Endothelial cell of umbilical vein (primary cell): ENCODE measurements at regions not wholly inside any gene's neighbourhood (a gene's known extent, or its start where the extent isn't known, plus 50 kb on each side); places are given as distances from the start of the nearest gene placed in this dataset.

Experiments used
- BruUV-seq: library from RNA; stranded (reverse); fragments of 400-500 nt; replicated peaks from 2 replicates; lab custom pipeline; 2021; lab: Mats Ljungman, UMichigan
- CTCF ChIA-PET: fragments of 300-600, 350-600 bp; sonication (Branson Sonifier 250); formaldehyde crosslinking; loops from one replicate; lab custom pipeline; 2021; ENCODE audit warnings: antibody characterized with exemption, inconsistent platforms; lab: Charles Lee
- POLR2A ChIA-PET: fragments of 300-600, 350-600 bp; sonication (Branson Sonifier 250); formaldehyde crosslinking; loops from one replicate; lab custom pipeline; 2021; ENCODE audit warnings: antibody characterized with exemption, inconsistent platforms; lab: Charles Lee
- DNase-seq: peaks from one replicate; pipeline ENCODE4 v3.0.0-alpha.2; 2011; ENCODE audit warnings: low read depth, low spot score
- FAIRE-seq: peaks from 2 replicates; lab custom pipeline; 2011; peaks lifted over from hg19 to GRCh38; lab: Jason Lieb, UNC
- H2AFZ ChIP-seq: 2 replicates; pipeline ENCODE4 v1.6.0; 2012; ENCODE audit warnings: low read depth, low read length, control low read depth, inconsistent platforms
- H3K27ac ChIP-seq: 2 replicates; pipeline ENCODE4 v1.5.1; 2011; ENCODE audit warnings: low read depth, mild to moderate bottlenecking, control low read depth, low read length, moderate library complexity; ENCODE audit not compliant: insufficient read depth
- H3K27me3 ChIP-seq, 2 experiments: 2 replicates each; pipeline versions ENCODE4 v1.6.0 to v1.6.1; 2011; ENCODE audit warnings: low read length in 2 of 2, mixed read lengths in 1 of 2; ENCODE audit not compliant: control insufficient read depth in 2 of 2, insufficient read depth in 2 of 2
- H3K36me3 ChIP-seq, 2 experiments: 2 replicates in 1 of 2; 3 replicates in 1 of 2; pipeline ENCODE4 v1.5.1; 2011; ENCODE audit warnings: low read length in 2 of 2, mild to moderate bottlenecking in 1 of 2, moderate library complexity in 1 of 2; ENCODE audit not compliant: control insufficient read depth in 2 of 2, insufficient read depth in 2 of 2; ENCODE audit errors: extremely low read depth in 1 of 2
- H3K4me1 ChIP-seq: 3 replicates; pipeline ENCODE4 v1.5.1; 2011; ENCODE audit warnings: mild to moderate bottlenecking, low read length; ENCODE audit not compliant: control insufficient read depth, insufficient read depth; ENCODE audit errors: extremely low read depth
- H3K4me2 ChIP-seq: 2 replicates; pipeline ENCODE4 v1.6.1; 2011; ENCODE audit warnings: low read length, control low read depth, mixed read lengths; ENCODE audit not compliant: insufficient read depth
- H3K4me3 ChIP-seq, 3 experiments: fragments of 200-600 bp in 1 of 3; sonication (generic), shearing (Covaris generic) in 1 of 3; replicated peaks in 1 of 3; 2 replicates each; pipeline ENCODE4 v1.5.1; 2011 to 2016; ENCODE audit warnings: control low read depth in 3 of 3, low read length in 3 of 3, mild to moderate bottlenecking in 2 of 3, inconsistent platforms in 1 of 3, low read depth in 1 of 3, moderate library complexity in 1 of 3; ENCODE audit not compliant: insufficient read depth in 1 of 3
- H3K79me2 ChIP-seq: 2 replicates; pipeline ENCODE4 v1.6.0; 2012; ENCODE audit warnings: low read length, inconsistent platforms; ENCODE audit not compliant: control insufficient read depth, insufficient read depth
- H3K9ac ChIP-seq: replicated peaks from 2 replicates; pipeline ENCODE3; 2011; ENCODE audit warnings: low read length, control low read depth; ENCODE audit not compliant: insufficient read depth; ENCODE audit errors: extremely low read depth
- H3K9me1 ChIP-seq: replicated peaks from 3 replicates; pipeline ENCODE4 v1.6.0; 2011; ENCODE audit warnings: mild to moderate bottlenecking, low read length; ENCODE audit not compliant: control insufficient read depth, insufficient read depth; ENCODE audit errors: extremely low read depth
- H3K9me3 ChIP-seq: replicated peaks from 2 replicates; pipeline ENCODE4 v1.5.1; 2012; ENCODE audit warnings: low read length, inconsistent platforms; ENCODE audit not compliant: control insufficient read depth, insufficient read depth
- H4K20me1 ChIP-seq: replicated peaks from 2 replicates; pipeline ENCODE3; 2011; ENCODE audit warnings: mild to moderate bottlenecking, low read length; ENCODE audit not compliant: control insufficient read depth, insufficient read depth; ENCODE audit errors: extremely low read depth
- CTCF ChIP-seq, 2 donors: IDR thresholded peaks; 1 replicate in 1 of 2; 2 replicates in 1 of 2; pipeline ENCODE4 v1.5.1; 2011; ENCODE audit warnings: low read length in 2 of 2, mild to moderate bottlenecking in 2 of 2, moderate library complexity in 2 of 2, control low read depth in 1 of 2, inconsistent platforms in 1 of 2, low read depth in 1 of 2; ENCODE audit not compliant: insufficient read depth in 1 of 2; ENCODE audit errors: extremely low read depth in 1 of 2
- EZH2 ChIP-seq: IDR thresholded peaks from 2 replicates; pipeline ENCODE4 v1.6.1; 2012; ENCODE audit warnings: borderline replicate concordance, low read depth, mild to moderate bottlenecking, moderate library complexity, low read length, inconsistent platforms; ENCODE audit not compliant: severe bottlenecking
- FOS ChIP-seq: IDR thresholded peaks from 2 replicates; pipeline ENCODE4 v1.6.1; 2011; ENCODE audit warnings: mild to moderate bottlenecking, low read length, moderate library complexity, borderline replicate concordance; ENCODE audit not compliant: insufficient read depth
- GATA2 ChIP-seq: IDR thresholded peaks from 2 replicates; pipeline ENCODE4 v1.7.0; 2011; ENCODE audit warnings: low read depth, mild to moderate bottlenecking, moderate library complexity, mixed read lengths, low read length; ENCODE audit not compliant: insufficient read length, insufficient read depth
- JUN ChIP-seq: IDR thresholded peaks from 2 replicates; pipeline ENCODE4 v1.6.1; 2011; ENCODE audit warnings: borderline replicate concordance, low read depth; ENCODE audit not compliant: insufficient read length, insufficient read depth
- MAX ChIP-seq: IDR thresholded peaks from 2 replicates; pipeline ENCODE4 v1.6.1; 2011; ENCODE audit not compliant: insufficient read depth, insufficient read length
- MYC ChIP-seq: IDR thresholded peaks from one replicate; pipeline ENCODE4 v1.6.1; 2011; ENCODE audit warnings: mild to moderate bottlenecking, low read depth, low read length
- POLR2A ChIP-seq: IDR thresholded peaks from 2 replicates; pipeline ENCODE4 v1.6.1; 2012; ENCODE audit warnings: low read depth, mild to moderate bottlenecking, control low read depth, low read length
- POLR2AphosphoS5 ChIP-seq: IDR thresholded peaks from 2 replicates; pipeline ENCODE4 v1.6.1; 2012; ENCODE audit warnings: low read depth, mild to moderate bottlenecking, control low read depth, low read length, moderate library complexity; ENCODE audit not compliant: insufficient read depth
- dilution Hi-C: fragments of 300-500 bp; cut with MboI; formaldehyde crosslinking; loops from one replicate; pipeline ENCODE4 v1.15.0; 2019; ENCODE audit warnings: low sequenced_read_pairs; ENCODE audit not compliant: extremely low pct_ligation_motif_present
- intact Hi-C: fragments of 100-400 bp; cut with micrococcal nuclease; formaldehyde crosslinking; loops from one replicate; pipeline ENCODE4 v1.10.0; 2022

- ChIA-PET CTCF (no interaction called here), POLR2A (no interaction called here)
- no TSS peak for BruUV-seq
- Histone ChIP-seq H3K27ac (no peak overlapping the region), H3K27me3 (no peaks in the 10 kb centered on the region), H3K4me3 (no peak overlapping the region), H3K4me2 (no peak overlapping the region), H3K4me1 (no peaks in the 10 kb centered on the region), H2AFZ (no peak overlapping the region), H3K9me3 (no peaks in the 10 kb centered on the region), H3K9ac (no peak overlapping the region), H3K36me3 (no peaks in the 10 kb centered on the region), H3K9me1 (no peaks in the 10 kb centered on the region), H4K20me1 (no peaks in the 10 kb centered on the region), H3K79me2 (no peaks in the 10 kb centered on the region)
- dilution Hi-C loops (no loop called here), intact Hi-C loops (no loop called here)
- FAIRE-seq: no peak
- DNase-seq: no peak
- TF ChIP-seq JUN: no peak
- TF ChIP-seq GATA2: no peak
- TF ChIP-seq MYC: no peak
- no peak for TF ChIP-seq POLR2AphosphoS5
- TF ChIP-seq POLR2A: no peak
- no peak for TF ChIP-seq MAX
- no peak for TF ChIP-seq FOS
- TF ChIP-seq EZH2: no peak
- TF ChIP-seq CTCF (IDR thresholded peaks at IDR 0.05; ENCODE audit: extremely low read depth in 1 of 2, insufficient read depth in 1 of 2, low read depth in 1 of 2, low read length in 2 of 2): no peak
These were observed 269.4 kb upstream of the NRXN1 start for GRCh38 chr2:51301381-51301780.
